ENCODE measurements at regions not wholly inside any gene's neighbourhood (a gene's known extent, or its start where the extent isn't known, plus 50 kb on each side); places are given as distances from the start of the nearest gene placed in this dataset.
"Not testable (repeated sequence)": the region's sequence is repeated elsewhere in the genome, so short reads cannot be mapped to it uniquely, and the experiment has no call there.

DNA sequence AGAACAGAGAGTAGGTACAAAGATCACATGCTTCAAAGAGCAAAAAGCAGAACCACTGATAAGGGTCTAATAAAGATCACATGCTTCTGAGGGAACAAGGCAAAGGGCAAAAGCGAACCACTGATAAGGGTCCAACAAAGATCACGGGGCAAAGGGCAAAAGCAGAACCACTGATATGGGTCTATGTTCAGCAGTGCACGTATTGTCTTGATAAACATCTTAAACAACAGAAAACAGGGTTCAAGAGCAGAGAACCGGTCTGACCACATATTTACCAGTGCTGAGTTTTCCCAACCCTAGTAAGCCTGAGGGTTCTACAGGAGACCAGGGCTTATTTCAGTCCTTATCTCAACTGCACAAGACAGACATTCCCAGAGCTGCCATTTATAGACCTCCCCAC lies 362.7 kb upstream of the ATXN7L3B start:
- not testable (repeated sequence) for DNase-seq

DNA sequence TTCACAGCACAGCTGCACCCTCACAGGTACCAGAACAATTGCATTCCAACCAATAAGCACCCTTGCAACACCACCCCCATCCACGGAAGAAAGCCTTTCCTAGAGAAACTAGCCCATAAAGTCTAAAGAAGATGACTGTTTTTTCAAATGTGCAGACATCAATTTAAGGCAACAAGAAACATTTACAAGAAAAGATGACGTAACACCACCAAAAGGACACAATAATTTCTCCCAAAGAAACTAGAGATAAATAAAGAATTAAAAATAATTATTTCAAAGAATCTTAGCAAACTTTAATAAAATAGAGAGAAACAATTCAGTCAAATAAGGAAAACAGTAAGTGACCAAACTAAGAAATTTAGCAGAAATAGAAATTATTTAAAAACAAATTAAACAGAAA lies 352.3 kb upstream of the ATXN7L3B start:
- DNase-seq = no peak

DNA sequence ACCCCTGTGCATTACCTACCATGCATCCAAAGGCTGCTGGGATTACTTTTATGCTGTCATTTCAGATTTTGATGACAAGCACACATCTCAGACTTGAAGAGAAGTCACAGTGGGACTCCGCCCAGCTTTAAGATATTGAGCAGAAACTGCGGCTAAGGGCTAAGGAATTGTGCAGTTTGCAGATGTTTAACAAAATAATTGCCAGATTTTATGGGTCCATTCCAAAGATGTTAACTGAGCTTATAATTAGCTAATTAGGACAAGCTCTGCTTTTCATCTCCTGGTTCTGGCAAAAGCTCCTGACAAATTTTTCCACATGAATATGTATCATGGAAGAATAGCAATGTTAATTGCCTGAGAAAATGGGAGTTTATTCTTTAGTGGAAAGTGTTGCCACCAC lies 344.4 kb upstream of the ATXN7L3B start:
- no peak for DNase-seq

DNA sequence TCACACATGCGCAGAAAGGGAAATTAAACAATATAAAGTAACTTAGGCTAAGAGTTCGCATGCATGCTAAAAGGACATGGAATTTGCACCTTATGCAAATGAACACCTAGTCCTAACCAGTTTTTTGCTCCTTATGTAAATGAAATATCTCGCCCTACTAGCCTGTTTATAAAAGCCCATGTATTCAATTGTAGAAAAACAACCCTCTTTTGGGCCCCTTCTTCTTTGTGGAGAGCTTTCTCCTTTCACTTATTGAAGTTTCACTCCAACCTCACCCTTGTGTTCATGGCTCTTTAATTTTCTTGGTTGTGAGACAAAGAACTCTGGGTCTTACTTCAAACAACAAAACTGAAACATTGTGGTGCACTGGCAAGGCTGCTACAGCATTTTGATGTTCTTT lies 333.4 kb upstream of the ATXN7L3B start:
- no peak for DNase-seq

DNA sequence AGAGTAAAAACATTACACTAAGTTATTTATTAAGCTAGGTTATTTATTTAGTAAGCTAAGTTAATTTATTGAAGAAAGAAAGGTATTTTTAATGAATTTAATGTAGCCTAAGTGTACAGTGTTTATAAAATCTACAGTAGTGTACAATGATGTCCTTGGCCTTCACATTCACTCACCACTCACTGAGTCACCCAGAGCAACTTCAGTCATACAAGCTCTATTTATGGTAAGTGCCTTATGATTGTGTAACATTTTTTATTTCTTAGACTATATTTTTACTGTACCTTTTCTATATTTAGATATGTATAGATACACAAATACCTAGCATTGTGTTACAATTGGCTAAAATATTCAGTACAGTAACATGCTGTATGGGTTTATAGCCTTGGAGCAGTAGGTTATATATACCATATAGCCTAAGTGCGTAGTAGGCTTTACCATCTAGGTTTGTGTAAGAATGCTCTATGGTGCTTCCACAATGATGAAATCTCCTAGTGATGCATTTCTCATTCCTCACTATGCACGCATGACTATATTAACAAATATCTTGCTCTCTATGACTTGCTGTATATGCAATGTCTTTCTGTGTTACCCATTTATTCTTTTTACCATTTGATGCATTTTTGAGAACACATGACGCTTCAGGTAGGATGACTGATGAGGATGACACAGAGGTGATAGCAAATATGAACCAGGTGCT lies 309.6 kb upstream of the ATXN7L3B start:
- DNase-seq = no peak

DNA sequence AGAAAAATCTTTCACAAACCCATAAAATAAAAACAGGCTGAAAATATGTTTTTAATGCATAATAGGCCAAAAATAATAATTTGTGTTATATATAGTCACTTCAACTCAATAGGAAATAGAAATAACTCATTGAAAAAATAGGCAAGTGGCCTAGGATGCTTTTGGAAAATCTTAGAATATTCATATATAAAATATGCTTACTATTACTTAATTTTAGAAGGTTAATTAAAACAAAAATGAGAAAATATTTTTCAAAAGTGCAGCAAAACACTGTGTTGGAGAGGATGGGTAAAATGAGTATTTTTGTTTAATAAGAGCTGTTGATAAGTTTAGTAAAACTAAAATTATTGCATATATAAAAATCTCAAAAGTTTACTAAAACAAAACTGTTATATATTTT lies 308.0 kb upstream of the ATXN7L3B start:
- no peak for DNase-seq

- no peak for DNase-seq
These were observed 302.3 kb upstream of the ATXN7L3B start for GRCh38 chr12:74235342-74235741.

- DNase-seq = no peak
These were observed 296.3 kb upstream of the ATXN7L3B start for GRCh38 chr12:74241341-74241740.

GRCh38 chr12:74242088-74242487 lies 295.5 kb upstream of the ATXN7L3B start:
- DNase-seq = no peak

DNA sequence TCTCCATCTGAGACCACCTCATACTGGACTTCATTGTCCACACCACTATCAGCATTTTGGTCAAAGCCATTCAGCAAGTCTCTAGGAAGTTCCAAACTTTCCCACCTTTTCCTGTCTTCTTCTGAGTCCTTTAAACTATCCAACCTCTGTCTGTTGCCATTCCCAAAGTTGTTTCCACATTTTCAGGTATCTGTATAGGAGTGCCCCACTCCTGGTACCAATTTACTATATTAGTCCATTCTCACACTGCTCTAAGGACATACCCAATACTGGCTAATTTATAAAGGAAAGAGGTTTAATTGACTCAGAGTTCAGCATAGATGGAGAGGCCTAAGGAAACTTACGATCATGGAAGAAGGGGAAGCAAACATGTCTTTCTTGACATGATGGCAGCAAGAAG lies 292.2 kb upstream of the ATXN7L3B start:
- DNase-seq = no peak

GRCh38 chr12:74250891-74251290 lies 286.7 kb upstream of the ATXN7L3B start:
- no peak for DNase-seq

DNA sequence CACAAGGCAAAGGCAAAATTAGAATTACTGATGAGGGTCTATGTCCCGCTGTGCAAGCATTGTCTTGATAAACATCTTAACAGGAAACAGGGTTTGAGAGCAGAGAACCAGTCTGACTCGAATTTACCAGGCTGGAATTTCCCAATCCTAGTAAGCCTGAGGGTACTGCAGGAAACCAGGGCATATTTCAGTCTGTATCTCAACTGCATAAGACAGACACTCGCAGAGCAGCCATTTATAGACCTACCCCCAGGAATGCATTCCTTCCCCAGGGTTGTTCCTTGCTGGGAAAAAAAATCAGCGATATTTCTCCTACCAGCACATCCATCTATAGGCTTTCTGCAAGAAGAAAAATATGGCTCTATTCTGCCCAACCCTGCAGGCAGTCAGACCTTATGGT lies 283.8 kb upstream of the ATXN7L3B start:
- DNase-seq = not testable (repeated sequence)

DNA sequence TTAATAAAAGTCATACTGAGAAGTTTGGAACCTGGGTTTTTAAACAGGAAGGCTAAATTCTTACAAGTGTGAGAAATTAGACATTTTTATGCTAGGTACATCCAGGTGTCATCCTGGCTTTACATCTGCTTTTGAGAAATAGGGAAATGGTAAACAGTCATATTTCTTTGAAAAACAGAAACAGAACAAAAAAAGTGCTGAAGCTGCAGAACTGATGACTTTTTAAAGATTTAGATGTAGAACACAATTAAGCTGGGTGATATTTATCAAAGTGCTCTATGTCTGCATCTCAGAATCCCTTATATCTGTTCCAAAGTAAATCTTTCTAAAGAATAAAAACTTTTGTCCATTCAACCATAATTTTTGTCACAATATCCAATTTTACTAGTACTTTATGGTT lies 282.9 kb upstream of the ATXN7L3B start:
- DNase-seq = no peak

DNA sequence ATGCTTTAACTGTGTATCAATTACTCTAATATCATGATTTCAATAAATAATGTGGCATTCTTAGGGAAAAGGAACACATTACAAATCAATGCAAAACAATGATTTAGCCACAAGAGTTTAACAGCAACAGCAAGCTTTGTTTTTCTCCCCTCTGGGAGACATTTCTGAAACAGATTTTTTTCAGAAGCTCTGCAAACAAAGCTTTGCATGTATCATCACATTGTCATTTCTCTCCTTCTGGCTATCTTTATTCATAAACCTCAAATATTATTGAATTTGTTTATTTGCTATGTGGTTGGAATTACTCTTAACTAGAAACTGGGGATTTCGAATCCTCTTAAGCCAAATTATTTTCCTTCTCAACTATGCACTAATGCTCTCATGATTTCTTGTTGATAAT lies 278.4 kb upstream of the ATXN7L3B start:
- DNase-seq = no peak

DNA sequence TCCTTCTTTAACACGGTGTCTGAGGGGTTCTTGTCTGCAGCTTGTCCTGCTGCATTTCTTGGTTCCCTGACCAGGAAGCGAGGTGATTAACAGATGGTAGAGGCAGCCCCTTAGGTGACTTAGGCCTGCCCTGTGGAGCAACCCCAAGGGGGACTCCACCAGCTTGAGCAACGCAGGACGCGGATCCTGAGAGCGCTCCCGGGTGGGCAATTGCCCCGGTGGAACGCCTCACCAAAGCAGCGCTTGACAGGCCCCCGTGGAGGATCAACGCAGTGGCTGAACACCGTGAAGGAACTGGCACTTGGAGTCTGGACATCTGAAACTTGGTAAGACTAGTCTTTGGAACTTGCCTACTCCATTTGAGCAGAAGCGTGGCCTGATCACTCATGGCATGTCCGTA lies 272.9 kb upstream of the ATXN7L3B start:
- no peak for DNase-seq

DNA sequence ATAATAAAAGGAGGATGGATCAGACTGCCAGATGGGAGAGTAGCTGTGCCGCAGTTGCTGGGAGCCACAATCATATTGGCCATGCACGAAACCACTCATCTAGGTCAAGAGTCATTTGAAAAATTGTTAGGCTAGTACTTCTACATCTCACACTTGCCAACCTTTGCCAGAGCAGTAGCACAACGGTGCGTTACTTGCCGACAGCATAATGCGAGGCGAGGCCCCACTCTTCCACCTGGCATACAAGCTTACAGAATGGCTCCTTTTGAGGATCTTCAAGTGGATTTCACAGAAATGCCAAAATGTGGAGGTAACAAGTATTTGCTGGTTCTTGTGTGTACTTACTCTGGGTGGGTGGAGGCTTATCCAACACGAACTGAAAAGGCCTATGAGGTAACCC lies 268.3 kb upstream of the ATXN7L3B start:
- not testable (repeated sequence) for DNase-seq

DNA sequence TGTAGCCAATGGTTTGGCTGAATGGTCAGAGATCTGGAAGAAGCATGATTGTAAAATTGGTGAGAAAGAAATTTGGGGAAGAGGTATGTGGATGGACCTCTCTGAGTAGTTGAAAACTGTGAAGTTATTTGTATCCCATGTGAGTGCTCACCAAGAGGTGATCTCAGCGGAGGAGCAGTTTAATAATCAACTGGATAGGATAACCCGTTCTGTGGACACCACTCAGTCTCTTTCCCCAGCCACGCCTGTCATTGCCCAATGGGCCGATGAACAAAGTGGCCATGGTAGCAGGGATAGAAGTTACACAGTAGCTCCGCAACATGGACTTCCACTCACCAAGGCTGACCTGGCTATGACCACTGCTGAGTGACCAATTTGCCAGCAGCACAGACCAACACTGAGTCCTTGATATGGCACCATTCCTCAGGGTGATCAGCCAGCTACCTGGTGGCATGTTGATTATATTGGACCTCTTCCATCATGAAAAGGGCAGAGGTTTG lies 257.4 kb upstream of the ATXN7L3B start:
- DNase-seq = no peak

DNA sequence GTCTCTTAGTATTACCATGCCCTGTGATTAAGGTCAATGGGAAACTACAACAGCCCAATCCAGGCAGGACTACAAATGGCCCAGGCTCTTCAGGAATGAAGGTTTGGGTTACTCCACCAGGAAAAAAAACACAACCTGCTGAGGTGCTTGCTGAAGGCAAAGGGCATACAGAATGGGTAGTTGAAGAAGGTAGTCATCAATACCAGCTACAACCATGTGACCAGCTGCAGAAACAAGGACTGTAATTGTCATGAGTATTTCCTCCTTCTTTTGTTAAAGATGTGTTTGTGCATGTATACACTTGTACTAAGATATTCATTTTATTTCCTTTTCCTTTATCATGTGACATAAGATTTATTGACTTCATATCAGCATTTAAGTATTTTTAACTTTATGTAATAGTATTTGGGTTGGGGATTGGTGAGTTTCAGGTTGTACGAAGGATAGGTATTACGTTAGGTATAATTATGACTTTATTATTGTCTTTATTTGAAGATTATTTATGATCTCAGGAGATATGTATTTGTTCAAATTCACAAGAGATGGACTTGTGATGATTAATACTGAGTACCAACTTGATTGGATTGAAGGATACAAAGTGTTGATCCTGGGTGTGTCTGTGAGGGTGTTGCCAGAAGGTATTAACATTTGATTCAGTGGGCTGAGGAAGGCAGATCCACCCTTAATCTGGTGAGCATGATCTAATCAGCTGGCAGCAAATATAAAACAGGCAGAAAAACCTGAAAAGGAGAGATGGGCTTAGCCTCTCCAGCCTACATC lies 256.0 kb upstream of the ATXN7L3B start:
- DNase-seq = not testable (repeated sequence)

GRCh38 chr12:74283646-74284045 lies 254.0 kb upstream of the ATXN7L3B start:
- no peak for DNase-seq

GRCh38 chr12:74285773-74286172 lies 251.9 kb upstream of the ATXN7L3B start:
- DNase-seq = no peak

GRCh38 chr12:74286254-74286653 lies 251.4 kb upstream of the ATXN7L3B start:
- DNase-seq = no peak

DNA sequence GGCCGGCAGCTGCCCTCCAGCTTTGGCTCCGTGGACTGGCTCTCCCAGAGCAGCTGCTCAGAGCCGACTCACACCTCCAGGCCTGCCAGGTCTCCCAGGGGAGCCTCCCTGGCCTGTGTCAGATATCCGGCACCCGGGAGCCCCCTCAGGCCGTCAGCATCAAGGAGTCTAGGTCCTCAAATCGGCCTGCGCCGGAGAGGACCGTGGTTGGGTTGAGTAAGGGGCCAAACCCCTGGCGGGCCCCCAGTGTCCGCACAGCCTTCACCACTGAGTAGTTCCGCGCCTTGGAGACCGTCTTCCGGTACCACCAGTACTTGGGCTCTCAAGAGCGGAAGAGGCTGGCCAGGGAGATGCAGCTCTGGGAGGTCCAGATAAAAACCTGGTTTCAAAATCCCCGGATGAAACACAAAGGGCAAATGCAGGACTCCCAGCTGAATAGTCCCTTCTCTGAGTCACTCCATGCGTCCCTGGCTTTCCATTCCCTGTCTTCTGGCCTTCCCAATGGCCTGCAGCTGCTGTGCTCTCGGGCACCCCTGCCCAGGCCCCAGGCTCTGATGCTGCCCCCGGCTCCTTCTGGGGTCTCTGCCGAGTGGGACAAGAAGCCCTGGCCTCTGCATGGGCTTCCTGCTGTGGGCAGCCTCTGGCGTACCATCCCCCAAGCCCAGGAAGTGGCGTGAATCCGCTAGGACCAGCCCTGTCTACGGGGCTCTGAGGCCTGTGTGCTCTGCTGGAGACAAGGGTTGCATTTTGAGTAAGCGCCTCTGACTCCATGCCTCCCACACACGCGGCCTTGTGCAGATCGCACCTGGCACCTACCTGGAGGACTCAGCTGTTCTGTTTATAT lies 245.1 kb upstream of the ATXN7L3B start:
- no peak for DNase-seq

DNA sequence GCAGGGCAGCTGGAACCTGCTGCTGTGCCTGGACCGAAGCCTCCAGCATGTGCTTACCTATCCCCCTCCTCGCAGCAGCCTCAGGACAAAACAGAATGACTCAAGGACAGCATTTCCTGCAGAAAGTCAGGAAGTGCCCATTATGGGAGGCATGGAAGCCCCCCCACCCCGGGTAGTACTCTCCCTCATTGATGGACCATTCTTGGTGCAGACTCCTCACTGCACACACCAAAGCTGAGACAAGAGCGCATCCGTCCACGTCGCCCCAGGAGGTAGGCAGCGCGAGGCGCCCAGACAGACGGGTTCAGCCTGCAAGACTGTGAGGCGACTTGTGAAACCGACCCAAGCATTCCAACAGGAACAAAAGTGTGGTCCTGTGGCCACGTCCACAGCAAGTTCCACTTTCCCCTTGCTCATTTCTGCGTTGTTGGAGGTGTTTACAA lies 243.9 kb upstream of the ATXN7L3B start:
- DNase-seq = no peak
